Astrocyte of the spinal cord (primary cell): ENCODE measurements at regions not wholly inside any gene's neighbourhood (a gene's known extent, or its start where the extent isn't known, plus 50 kb on each side); places are given as distances from the start of the nearest gene placed in this dataset.

ENCODE experiments used
- DNase-seq: peaks from one replicate; pipeline ENCODE4 v3.0.0; 2011; ENCODE audit warnings: low read depth, low spot score
- H3K4me3 ChIP-seq: 2 replicates; pipeline ENCODE4 v1.5.1; 2011; ENCODE audit warnings: low read depth, mild to moderate bottlenecking, low read length, moderate library complexity
- in situ Hi-C: cut with HindIII; loops from 2 replicates; pipeline ENCODE4 v1.10.0; 2017; ENCODE audit warnings: low sequenced_read_pairs
- TF ChIP-seq, protein P1 (sequence below): IDR thresholded peaks from 2 replicates; pipeline ENCODE4 v1.5.1; 2012; ENCODE audit warnings: low read depth, mild to moderate bottlenecking, low read length, inconsistent platforms

DNA sequence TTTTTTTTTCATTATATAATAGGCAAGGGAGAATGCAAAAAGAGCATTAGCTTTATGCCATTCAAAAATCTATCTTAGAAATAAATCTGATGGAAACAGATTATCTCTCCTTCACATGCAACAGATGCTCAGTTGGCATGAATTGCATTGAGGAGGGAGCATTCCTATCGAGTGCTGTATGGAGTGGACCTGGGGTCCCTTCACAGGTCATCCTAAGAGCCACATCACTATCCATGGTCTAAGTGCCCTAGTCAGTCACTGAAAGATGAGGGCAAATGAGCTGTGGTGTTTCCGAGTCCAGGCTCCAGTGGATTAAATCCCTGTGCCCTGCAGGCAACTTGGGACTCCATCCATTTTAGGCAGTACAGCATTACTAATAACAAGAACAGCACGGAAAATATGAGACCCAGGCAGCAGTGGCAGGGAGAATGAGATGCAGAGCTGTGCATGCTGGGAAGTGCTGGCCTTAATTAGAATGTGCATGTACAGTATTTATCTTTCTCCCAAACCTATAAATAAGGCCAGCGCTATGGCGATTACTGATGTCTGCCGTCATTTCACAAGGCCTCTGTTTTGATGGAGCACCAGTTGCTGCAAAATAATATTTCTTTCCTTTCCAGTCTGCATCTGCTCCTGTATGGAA lies 512.3 kb upstream of the PLXNA2 start:
- TF ChIP-seq, protein P1, sequence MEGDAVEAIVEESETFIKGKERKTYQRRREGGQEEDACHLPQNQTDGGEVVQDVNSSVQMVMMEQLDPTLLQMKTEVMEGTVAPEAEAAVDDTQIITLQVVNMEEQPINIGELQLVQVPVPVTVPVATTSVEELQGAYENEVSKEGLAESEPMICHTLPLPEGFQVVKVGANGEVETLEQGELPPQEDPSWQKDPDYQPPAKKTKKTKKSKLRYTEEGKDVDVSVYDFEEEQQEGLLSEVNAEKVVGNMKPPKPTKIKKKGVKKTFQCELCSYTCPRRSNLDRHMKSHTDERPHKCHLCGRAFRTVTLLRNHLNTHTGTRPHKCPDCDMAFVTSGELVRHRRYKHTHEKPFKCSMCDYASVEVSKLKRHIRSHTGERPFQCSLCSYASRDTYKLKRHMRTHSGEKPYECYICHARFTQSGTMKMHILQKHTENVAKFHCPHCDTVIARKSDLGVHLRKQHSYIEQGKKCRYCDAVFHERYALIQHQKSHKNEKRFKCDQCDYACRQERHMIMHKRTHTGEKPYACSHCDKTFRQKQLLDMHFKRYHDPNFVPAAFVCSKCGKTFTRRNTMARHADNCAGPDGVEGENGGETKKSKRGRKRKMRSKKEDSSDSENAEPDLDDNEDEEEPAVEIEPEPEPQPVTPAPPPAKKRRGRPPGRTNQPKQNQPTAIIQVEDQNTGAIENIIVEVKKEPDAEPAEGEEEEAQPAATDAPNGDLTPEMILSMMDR: no peak
- H3K4me3 ChIP-seq: no peak overlapping the region
- in situ Hi-C loops: no loop called here
- no peak for DNase-seq

DNA sequence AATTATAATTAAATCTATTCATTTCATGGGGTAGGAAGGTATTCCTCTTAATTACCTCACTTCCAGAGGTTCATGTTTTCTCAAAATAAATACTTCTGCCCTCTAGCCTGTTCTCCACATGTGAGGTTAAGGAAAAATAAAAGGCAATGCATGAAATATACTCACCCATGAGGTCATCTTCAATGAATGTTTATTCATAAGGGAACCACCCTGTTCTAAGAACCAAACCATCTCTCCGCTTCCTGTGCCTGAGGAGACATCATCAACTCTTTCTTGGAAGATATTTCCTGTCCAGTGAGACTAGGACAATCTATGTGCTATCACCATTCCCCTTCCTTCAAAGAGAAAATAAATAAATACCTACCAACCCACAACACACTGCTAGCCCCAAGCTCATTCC lies 513.7 kb upstream of the PLXNA2 start:
- no peak overlapping the region for H3K4me3 ChIP-seq
- DNase-seq: peak; percentile 9
- in situ Hi-C loops: no loop called here
- TF ChIP-seq, protein P1: no peak

DNA sequence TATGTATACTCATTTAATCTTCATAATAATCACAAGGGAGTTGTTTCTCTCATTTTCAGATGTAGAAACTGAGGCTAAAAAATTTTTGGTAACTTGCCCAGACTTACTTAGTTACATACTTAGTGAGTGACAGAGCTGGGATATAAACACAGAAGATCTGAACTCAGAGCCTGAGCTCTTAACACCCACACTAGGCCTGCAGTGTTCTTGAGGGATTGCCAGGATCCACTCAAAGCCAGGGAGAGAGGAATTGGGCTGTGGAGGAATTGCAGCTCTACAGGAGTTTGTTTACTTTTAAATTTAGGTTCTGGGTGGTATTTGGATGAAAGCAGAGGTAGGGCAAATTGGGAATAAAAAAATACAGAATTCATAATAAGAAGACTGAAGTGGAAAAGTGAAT lies 515.1 kb upstream of the PLXNA2 start:
- TF ChIP-seq, protein P1: no peak

DNA sequence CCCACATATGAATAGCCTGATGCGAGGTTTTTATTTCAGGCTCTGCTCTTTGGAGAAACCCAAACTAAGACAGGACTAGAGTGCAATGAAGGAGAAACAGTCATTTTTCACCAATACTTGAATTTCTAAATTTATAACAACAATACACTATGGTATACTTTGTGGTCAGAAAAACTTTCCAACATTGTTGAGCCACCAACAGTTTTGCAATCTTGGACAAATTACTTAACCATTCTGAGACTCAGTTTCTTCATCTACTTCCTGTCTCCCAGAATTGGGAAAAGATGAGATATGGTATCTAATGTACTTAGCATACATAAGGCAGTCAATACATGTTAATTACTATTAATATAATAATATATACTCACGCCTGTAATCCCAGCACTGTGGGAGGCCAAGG lies 519.8 kb upstream of the PLXNA2 start:
- TF ChIP-seq, protein P1: no peak
- in situ Hi-C loops: no loop called here
- no peak overlapping the region for H3K4me3 ChIP-seq
- no peak for DNase-seq

More for the DNA sequence above, 515.1 kb upstream of the PLXNA2 start:
- in situ Hi-C loops: no loop called here
- H3K4me3 ChIP-seq: no peak overlapping the region
- DNase-seq: no peak

DNA sequence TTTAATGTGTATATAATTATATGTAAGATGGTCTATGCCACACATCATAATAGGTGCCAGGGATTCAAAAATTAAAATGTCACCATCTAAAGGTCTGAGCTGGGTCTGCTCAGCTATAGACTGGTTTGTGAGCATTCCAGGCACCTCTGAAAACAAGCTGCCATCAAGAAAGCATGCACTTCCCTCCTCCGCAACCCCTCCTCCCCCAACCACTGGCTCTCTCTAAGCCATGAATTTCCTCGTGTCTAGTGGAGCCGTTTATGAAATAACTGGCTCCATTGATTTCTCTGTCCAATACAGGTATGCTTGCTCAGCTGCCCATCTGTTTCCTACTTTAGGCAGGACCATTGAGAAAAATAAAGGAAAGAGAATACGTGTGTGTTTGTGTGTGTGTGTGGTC lies 522.6 kb upstream of the PLXNA2 start:
- in situ Hi-C loops: no loop called here
- no peak overlapping the region for H3K4me3 ChIP-seq
- DNase-seq: no peak
- TF ChIP-seq, protein P1: no peak

DNA sequence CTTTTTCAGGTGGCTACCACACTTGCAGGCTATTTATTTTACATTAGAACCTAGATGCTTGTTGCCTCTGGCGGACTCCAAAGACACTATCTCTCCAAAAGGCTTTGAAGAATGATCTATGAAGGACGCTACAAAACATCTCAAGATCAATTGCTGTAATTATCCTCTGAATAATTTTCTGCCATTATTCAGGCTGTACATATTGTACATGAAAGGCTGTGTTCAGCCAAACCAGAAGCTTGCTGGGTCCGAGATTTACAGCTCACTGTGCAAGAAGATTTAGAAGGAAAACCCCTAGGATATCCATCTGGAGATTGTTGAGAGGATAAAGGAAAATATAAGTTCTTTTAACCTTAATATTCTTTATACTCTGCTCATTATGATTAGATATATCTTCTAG lies 523.6 kb upstream of the PLXNA2 start:
- DNase-seq: no peak
- TF ChIP-seq, protein P1: no peak
- H3K4me3 ChIP-seq: no peak overlapping the region
- in situ Hi-C loops: no loop called here

DNA sequence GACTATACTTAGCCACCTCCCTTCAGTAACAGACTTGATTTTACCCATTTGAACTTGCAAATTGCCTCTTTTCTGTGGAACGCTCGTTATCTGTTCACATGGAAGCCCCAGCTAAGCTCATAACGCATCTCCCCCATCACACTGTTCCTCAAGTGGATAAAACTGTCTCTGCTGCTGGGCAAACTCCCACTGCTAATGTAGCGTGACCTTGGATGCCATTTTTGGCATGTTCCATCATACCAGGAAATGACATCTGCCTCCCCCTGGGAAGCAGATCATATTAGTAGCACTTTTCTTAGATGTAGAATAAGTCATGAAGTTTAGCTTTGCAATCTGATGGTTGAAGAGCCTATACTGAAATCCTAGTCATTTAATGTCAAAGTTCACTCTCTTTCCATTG lies 528.7 kb upstream of the PLXNA2 start:
- no peak for DNase-seq
- in situ Hi-C loops: no loop called here

More for the DNA sequence above, 528.7 kb upstream of the PLXNA2 start:
- TF ChIP-seq, protein P1: no peak
- no peak overlapping the region for H3K4me3 ChIP-seq
